HG03442 (cell line): ENCODE measurements at regions not wholly inside any gene's neighbourhood (a gene's known extent, or its start where the extent isn't known, plus 50 kb on each side); places are given as distances from the start of the nearest gene placed in this dataset.

ENCODE experiments used
- ATAC-seq: cut with Tn5 transposase; IDR thresholded peaks from one replicate; pipeline ENCODE4 v1.9.1; 2021; ENCODE audit warnings: mild to moderate bottlenecking, moderate library complexity; ENCODE audit not compliant: unreplicated experiment

DNA sequence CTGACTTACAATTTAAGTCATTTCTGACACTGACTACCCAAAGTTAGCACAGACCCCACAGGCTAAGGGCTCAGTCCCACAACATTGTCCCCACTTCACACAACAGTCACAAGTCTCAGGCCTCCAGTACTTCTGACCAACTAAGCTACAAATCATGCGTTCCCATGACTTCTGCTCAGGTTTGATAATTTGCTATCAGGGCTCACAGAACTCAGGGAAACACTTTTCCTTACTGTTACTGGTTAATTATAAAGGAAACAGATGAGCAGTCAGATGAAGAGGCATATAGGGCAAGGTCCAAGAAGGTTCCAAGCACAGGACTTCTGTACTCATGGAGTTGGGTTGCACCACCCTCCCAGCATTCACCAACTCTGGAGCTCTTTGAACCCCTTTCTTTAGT lies 151.2 kb upstream of the TNR start:
- ATAC-seq, result no peak

DNA sequence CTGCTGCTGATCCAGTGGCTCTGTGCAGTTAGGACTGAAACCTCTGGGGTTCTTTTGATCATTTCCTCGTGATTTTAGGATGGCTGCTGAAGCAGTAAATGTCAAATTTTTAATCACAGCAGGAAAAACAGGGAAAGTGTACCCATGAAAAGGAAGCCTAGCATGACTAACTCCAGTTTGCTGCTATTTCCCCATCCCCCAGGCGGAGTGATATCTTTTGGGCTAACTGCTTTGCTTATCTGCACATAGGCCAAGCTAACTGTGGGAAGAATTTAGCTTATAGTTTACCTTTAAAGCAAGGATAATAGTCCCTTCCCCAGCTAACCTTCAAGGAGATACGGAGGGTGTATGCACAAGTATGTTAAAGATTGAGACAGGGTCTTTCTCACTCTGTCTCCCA lies 149.8 kb upstream of the TNR start:
- no peak for ATAC-seq

DNA sequence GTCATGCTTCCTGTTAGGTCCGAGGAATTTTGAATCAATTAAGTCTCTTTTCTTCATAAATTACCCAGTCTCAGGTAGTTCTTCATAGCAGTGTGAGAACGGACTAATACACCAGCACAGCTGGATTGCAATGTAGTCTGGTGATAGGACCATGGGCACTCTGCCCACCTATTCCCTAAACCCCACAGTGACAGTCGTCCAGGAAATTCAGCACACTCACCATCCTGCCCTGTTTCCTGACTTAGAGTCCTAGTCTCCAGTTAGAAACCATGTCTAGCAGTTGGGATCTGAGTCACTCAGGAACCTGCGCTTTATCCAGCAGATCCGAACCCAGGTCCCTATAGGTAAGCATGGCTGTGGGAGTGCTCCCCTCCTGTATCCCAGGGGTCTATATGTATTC lies 149.3 kb upstream of the TNR start:
- ATAC-seq, result no peak

DNA sequence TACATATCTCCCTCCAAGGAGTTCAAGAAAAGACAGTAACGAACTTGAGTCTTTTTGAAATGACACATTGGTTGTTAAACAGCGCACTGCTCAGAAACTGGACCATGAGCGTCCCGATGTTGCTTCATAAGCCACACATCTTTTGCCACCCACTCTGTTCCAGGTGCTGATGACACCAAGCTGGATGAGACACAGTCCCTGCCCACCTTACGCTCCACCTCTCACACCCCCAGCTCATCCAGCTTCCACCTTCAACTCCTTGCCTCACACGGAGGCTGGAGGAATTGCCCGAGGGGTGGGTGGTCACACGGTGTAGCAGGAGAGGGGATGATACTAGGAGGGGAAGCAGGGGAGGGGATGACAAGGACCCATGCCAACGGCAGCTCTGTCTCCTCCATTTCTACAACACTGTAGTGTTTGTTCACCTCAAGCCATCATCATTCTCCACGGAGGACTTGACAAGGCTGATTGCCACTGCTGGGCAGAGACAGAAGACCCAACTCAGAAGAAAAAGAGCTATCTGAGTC lies 148.5 kb upstream of the TNR start:
- no peak for ATAC-seq

DNA sequence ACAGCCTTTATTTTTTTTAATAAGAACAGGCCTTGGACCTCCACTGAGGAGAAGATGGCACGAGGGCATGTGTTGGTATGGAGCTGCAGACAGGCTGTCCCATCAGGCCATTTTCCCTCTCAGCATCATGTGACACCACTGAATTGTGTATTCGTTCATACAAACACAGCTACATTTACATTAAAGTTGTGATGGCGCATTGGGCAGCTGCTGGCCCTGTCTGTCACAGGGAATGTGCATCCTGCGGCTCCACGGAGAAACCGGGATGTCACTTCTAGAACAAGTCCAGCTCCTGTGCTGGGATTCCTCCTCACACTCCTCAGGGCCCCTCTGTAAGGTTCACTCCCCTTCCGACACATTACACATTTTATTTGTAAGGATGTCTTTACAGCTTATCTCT lies 147.6 kb upstream of the TNR start:
- no peak for ATAC-seq

DNA sequence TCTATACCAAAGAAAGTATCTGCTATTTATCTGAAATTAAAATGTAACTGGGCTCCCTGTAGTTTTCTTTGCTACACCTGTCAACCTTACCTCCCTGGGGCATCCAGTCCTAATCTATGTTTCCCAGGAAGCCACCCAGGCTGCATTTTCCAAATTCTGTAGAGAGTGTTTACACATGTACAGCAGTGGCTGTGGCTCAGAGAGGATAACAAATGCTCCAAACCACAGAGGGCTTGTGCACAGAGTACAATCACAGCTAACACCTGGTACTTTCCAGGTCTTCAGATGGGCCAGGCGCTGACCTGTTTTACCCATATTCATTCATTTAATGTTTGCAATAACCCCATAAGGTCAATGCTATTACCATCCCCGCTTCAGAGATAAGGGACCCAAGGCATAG lies 146.5 kb upstream of the TNR start:
- ATAC-seq, result no peak

- no peak for ATAC-seq
Observed at GRCh38 chr1:175888996-175889395, 145.6 kb upstream of the TNR start.

- ATAC-seq, result peak; percentile 95
Observed at GRCh38 chr1:175887981-175888428, 144.6 kb upstream of the TNR start.

DNA sequence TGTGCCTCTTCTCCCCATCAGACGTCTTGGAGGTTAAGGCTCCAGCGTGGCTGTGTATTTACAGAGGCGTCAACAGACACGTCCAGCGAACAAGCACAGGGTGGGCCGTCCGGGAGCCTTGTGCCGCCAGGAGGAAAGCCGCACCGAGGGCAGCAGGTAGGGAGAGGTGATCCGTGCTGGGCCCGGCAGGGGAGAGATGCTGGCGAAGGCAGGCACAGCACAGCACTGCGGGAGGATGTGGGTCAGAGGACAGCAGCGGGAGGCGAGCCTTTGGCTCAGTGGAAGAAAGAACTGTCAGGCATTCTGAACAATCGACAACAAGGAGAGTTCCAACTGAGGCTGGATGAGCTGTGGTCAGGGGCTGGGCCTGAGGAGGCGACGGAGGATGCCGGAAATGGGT lies 144.1 kb upstream of the TNR start:
- no peak for ATAC-seq

DNA sequence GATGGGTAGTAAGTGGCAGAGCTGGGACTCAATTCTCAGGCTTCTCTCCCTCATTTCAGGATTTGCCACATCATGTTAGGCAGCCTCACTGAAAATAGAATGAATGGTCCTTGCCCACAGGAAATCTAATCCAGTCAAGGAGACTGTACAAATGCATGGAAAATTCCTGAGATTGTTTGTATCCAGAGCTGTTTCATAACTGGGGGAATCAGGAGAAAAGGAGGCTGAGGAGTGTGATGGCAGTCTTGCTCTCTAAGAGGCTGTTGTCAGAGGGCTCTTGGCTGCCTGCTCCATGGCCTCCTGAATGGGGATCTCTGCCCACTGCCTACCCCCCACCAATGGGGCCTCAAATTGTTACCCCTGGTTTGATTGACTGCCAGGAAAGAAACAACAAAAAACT lies 141.9 kb upstream of the TNR start:
- ATAC-seq, result no peak

GRCh38 chr1:175884369-175884768 lies 141.0 kb upstream of the TNR start:
- ATAC-seq, result no peak

DNA sequence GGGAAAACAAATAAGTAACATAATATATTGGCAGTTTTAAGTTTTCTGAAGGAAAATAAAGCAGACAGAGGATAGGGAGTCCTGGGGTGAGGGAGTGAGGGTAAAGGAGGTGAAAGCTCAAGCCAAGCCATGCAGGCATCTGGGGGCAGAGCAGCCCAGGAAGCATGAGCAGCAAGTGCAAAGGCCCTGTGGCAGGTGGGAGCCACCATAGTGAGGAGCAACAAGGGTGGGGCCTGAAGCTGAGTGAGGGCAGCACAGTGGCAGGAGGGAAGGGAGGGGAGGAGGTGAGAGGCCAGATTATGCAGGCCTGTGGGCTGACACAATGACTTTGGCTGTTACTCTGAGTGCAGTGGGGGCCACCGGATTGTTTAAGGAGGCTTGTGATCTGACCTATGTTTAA lies 138.8 kb upstream of the TNR start:
- no peak for ATAC-seq

DNA sequence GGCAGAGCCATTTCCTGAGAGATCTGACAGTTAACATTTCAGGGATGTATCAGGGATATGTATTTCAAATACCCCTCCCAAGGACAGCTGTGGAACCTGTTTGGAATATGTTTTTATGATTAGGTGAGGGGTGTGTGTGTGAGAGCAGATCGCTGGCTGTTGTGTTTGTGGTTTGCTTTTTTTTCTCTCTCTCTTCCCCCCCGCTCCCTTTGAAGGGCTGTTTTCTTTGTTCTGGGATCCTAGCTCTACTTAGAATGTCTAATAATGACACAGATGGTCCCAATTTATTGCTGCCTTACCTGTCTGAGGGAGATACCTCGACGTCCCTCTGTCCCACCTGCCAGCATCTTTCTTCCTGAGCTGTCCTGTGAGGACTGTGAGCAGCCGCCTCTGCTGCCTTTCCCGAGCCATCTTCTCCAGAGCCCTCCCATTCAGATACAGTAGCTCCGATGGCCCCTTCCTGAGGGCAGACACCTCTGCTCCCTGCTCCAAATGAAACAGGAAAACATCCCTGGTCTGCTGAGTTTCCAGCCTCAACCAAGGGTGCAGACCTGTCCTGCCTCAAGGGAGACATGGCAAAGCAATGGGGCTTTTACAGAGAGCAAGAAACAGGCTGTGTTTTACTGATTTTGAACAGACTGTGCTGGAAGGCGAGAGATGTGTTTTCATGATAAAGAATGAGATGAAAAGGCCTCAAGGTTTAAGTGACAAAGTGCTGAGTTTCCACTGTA lies 138.0 kb upstream of the TNR start:
- ATAC-seq, result no peak

GRCh38 chr1:175878775-175879174 lies 135.4 kb upstream of the TNR start:
- no peak for ATAC-seq

- no peak for ATAC-seq
Observed at GRCh38 chr1:175877939-175878737, 134.7 kb upstream of the TNR start.

DNA sequence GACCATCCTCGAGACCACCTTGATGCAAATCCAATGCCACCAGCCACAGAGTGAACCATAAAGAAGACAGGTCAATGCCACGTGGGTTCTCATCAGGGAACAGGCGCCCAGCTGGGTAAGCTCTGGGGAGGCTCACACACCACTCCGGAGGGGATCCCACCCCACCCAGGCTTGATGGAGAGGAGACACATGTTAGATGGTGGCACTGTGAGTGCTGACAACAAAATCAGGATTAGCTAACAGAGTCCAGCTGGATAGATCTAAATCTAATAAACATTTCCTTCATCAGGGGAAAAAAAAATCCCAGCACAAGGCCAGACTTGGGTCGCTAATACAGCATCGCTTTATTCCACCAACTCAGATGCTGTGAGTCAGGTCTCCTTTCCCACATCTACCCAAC lies 132.2 kb upstream of the TNR start:
- ATAC-seq, result no peak

DNA sequence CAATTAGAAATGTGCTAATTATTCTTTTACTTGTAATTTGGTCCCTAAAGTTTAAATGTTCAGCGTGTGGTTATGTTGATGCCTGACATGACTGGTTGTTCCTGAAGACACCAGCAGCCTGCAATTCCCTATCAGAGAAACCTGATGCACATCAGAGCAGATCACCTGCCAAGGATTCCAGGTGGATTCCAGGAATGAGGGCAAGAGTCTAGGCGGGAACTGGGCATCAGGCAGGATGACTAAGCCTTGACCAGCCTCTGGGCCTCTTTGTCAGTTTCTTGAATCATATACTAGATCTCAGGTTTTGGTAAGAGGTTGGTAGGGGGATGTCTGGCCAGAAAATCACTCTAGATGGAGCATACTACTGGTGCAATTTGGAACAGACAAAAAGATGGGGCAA lies 130.7 kb upstream of the TNR start:
- no peak for ATAC-seq

DNA sequence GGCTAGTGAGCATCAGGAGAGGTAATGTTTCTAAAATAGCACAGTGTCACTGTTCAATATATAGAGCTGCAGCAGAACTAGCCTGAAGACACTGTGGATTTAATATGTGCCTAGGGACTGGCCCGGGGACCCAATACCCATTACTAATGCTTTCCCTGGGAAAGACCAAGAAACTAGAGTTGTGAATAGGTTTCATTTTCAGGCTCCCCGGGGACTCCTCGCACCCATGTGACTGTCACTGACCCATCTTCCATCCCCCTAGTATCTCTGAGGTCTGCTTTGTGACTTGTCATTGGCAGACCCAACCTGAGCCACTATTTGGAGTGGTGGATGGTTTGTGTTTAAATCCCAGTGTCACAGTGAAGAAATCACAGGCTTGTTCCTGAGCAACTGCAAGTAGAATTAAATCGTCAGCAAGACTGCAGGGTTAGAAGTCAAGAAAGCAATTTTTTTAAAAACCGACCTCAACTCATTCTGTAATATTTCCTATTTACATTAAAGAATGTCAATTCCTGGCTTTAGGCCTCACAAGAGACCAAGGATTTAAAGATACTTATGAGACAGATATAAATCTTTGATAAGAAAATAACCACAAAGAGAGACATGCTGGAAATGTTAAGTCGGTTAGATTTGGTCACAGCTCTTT lies 130.0 kb upstream of the TNR start:
- peak; percentile 88 for ATAC-seq

DNA sequence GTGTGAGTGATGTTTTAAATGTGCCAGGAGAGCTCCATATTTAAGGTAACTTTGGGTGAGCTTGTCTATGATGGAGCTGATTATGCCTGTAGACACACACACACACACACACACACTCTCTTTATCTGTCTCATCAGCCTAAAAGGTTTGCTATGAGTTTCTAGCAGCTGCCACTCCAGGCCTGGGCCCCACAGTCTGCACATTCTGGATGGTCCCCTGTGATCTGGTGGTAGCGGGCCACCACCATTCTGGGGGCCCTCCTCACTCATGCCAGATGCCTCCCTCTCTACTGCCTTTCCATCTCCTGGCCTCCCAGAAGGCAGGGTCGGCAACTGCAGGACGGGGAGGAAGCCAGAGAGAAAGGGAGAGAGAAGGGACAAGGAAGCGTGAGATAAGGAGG lies 129.2 kb upstream of the TNR start:
- no peak for ATAC-seq

- no peak for ATAC-seq
Observed at GRCh38 chr1:175871647-175872046, 128.3 kb upstream of the TNR start.

GRCh38 chr1:175870217-175870616 lies 126.8 kb upstream of the TNR start:
- ATAC-seq, result no peak

- ATAC-seq, result no peak
Observed at GRCh38 chr1:175866776-175867175, 123.4 kb upstream of the TNR start.
